Upper lobe of left lung (tissue), 4 donors: ENCODE measurements at regions not wholly inside any gene's neighbourhood (a gene's known extent, or its start where the extent isn't known, plus 50 kb on each side); places are given as distances from the start of the nearest gene placed in this dataset.

ENCODE experiments used
- CTCF ChIP-seq, 6 experiments: fragments of 450-650 bp in 4 of 6; fragments of 200-600 bp in 2 of 6; sonication (generic) in 2 of 6; IDR thresholded peaks; one replicate each; pipeline ENCODE4 v1.5.1; 2016 to 2019; ENCODE audit warnings: antibody characterized with exemption in 6 of 6
- EP300 ChIP-seq, 4 donors: sonication (generic); formaldehyde crosslinking; IDR thresholded peaks; one replicate each; pipeline ENCODE4 v1.5.1; 2017; ENCODE audit warnings: antibody characterized with exemption in 4 of 4, control low read depth in 2 of 4
- POLR2A ChIP-seq, 4 donors: fragments of 450-650 bp; IDR thresholded peaks; one replicate each; pipeline ENCODE4 v1.5.1; 2016 to 2017; ENCODE audit warnings: antibody characterized with exemption in 4 of 4, mild to moderate bottlenecking in 2 of 4

GRCh38 chr11:69369945-69370344 lies 76.0 kb downstream of the MYEOV start:
- no peak for TF ChIP-seq CTCF (IDR thresholded peaks at IDR 0.05)
- TF ChIP-seq POLR2A (IDR thresholded peaks at IDR 0.05), result no peak
- TF ChIP-seq EP300 (IDR thresholded peaks at IDR 0.05), result no peak
